Brain microvascular endothelial cell (primary cell): ENCODE measurements at regions not wholly inside any gene's neighbourhood (a gene's known extent, or its start where the extent isn't known, plus 50 kb on each side); places are given as distances from the start of the nearest gene placed in this dataset.

Experiments
- DNase-seq: peaks from one replicate; pipeline ENCODE4 v3.0.0-alpha.2; 2020
- H3K27ac ChIP-seq: fragments of 250-450 bp; sonication (Bioruptor Pico); 2 replicates; pipeline ENCODE4 v1.5.1; 2020; ENCODE audit warnings: mild to moderate bottlenecking, moderate library complexity
- H3K27me3 ChIP-seq: fragments of 250-450 bp; sonication (Bioruptor Pico); replicated peaks from 2 replicates; pipeline ENCODE4 v1.5.1; 2020; ENCODE audit warnings: mild to moderate bottlenecking
- H3K36me3 ChIP-seq: fragments of 250-450 bp; sonication (Bioruptor Pico); replicated peaks from 2 replicates; pipeline ENCODE4 v1.5.1; 2020; ENCODE audit warnings: mild to moderate bottlenecking
- H3K4me3 ChIP-seq: 2 replicates; pipeline ENCODE4 v1.5.1; 2011; ENCODE audit warnings: low read depth, mild to moderate bottlenecking, control low read depth, low read length, moderate library complexity
- in situ Hi-C: cut with HindIII; loops from 2 replicates; pipeline ENCODE4 v1.10.0; 2017; ENCODE audit warnings: low sequenced_read_pairs, low pct_ligation_motif_present
- TF ChIP-seq, protein P1 (sequence below): IDR thresholded peaks from 2 replicates; pipeline ENCODE4 v1.5.1; 2011; ENCODE audit warnings: low read depth, mild to moderate bottlenecking, moderate library complexity, low read length, control low read depth, inconsistent platforms; ENCODE audit errors: missing control alignments

DNA sequence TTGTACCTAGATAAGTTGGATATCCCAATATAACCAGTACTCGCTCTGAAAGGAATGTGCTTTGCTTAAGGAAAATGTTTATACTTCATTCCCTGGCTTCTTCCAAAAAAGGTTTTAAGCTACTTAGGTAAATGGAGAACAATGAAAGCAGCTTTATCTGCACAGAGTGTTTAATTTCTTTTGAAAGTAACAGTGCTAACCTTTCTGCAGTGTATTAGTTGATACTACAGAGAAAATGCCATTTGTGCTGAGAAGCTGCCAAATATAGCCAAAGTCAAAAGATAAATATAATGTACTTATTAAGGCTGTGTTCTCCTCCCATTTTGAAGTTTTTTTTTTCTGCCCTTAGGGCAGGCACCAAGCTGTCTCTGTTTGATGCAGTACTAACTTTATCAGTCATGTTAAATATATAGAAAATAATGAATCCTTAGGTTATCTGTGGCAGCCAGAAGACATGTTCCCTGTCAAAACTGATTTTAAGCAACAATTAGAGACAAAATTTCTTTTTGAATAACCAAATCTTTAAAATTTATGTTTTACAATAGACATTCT, 145.4 kb upstream of the KITLG start:
- Histone ChIP-seq H3K36me3 (no peaks in the 10 kb centered on the region), H3K4me3 (no peak overlapping the region), H3K27me3 (no peaks in the 10 kb centered on the region), H3K27ac (no peak overlapping the region)
- TF ChIP-seq, protein P1, sequence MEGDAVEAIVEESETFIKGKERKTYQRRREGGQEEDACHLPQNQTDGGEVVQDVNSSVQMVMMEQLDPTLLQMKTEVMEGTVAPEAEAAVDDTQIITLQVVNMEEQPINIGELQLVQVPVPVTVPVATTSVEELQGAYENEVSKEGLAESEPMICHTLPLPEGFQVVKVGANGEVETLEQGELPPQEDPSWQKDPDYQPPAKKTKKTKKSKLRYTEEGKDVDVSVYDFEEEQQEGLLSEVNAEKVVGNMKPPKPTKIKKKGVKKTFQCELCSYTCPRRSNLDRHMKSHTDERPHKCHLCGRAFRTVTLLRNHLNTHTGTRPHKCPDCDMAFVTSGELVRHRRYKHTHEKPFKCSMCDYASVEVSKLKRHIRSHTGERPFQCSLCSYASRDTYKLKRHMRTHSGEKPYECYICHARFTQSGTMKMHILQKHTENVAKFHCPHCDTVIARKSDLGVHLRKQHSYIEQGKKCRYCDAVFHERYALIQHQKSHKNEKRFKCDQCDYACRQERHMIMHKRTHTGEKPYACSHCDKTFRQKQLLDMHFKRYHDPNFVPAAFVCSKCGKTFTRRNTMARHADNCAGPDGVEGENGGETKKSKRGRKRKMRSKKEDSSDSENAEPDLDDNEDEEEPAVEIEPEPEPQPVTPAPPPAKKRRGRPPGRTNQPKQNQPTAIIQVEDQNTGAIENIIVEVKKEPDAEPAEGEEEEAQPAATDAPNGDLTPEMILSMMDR: no peak
- DNase-seq: no peak
- in situ Hi-C loops: no loop called here

DNA sequence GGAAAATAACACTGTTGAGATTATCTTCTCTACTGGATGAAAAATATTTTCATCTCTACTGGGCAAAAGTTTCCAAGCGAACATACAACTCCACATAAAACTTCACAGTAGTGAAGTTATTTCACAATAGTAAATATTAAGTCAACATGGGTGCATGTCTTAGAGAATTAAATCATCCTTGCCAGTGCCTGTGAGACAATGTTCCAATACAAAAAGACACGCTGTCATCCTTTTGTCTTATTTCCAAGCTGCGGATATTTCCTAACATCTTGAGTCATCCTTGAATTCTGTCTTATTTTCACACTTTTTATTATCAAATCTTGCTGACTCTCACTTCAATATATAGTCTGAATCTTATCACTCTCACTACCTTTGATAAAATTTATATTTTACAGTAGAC, 142.9 kb upstream of the KITLG start:
- in situ Hi-C loops: no loop called here

DNA sequence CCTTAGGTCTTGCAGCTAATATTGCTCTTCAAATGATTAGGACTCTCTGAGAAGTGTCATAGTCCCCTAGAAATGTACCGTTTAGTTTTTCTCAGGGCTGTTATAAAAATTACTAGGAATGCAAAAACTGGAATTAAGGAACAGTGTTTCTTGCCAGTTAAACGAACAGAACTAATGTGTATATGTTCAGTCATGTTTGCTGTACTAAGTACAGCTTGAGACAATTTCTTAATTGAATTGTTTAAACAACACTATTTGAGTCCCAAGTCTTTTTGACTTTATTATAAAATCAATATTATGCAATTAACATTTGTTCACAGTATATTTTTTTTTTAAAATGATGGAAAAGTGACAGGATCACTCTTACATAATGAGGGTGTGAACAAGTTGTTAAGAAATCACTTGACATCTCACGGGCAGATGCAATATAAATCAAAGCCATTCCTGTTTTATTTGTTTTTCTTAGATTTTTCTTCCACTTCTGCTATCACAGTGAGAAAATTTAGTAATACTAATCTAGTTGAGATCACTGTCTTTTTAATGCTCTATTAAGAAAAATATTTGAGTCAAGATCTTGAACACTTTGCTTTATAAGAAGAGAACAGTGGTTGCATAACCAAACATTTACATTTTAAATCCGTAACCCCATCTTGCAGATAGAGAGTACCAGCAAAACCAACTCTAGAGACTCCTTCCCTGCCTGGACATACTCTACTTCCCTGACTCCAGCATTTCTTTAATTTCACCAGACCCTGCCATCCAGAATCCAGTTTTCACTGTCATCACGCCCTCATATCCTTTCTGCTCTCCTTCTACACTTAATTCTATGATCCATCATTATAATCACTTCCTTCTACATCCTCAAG, 140.7 kb upstream of the KITLG start:
- Histone ChIP-seq H3K4me3 (no peak overlapping the region), H3K27me3 (no peaks in the 10 kb centered on the region), H3K36me3 (no peaks in the 10 kb centered on the region), H3K27ac (no peak overlapping the region)
- in situ Hi-C loops: no loop called here
- TF ChIP-seq, protein P1: no peak
- no peak for DNase-seq

More for the DNA sequence above, 142.9 kb upstream of the KITLG start:
- H3K36me3 ChIP-seq: no peaks in the 10 kb centered on the region
- H3K27me3 ChIP-seq: no peaks in the 10 kb centered on the region
- TF ChIP-seq, protein P1: no peak
- H3K4me3 ChIP-seq: no peak overlapping the region
- H3K27ac ChIP-seq: no peak overlapping the region
- peak; percentile 9 for DNase-seq

DNA sequence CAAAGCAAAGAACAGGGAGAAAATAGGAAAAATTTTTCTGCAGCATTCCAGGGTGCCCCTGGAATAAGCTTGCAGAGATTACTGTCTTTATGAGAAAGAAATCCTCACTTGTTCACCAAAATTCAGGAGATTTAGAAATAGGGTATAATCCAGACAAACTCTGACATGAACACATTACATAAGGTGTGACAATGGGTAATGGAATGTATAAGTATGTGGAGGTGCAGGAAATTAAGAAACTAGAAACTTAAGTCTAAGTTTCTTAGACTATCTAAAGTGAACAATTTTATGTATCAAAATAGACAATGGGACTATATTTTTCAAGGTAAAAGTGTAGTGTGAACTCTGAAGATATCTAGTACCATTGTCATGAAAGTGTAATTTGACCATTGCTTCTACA, 140.0 kb upstream of the KITLG start:
- H3K4me3 ChIP-seq: no peak overlapping the region
- H3K36me3 ChIP-seq: no peaks in the 10 kb centered on the region
- H3K27me3 ChIP-seq: no peaks in the 10 kb centered on the region
- H3K27ac ChIP-seq: no peak overlapping the region
- DNase-seq: no peak
- in situ Hi-C loops: no loop called here
- TF ChIP-seq, protein P1: no peak

DNA sequence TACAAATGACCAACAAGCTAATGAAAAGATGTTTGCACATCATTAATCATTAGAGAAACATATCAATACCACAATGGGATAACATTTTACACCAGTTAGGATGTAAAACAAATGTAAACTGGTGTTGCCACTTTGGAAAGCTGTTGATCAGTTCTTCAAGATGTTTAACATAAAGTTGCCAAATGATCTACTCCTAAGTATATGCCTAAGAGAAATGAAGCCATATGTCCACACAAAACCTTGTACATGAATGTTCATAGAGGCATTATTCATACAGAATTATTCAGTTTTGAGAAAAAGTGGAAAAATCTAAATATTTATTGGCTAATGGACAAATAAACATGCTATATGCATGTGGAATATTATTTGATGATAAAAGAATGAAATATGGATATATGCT, 136.9 kb upstream of the KITLG start:
- in situ Hi-C loops: no loop called here
- no peaks in the 10 kb centered on the region for H3K36me3 ChIP-seq
- no peak for DNase-seq
- no peak overlapping the region for H3K27ac ChIP-seq
- H3K4me3 ChIP-seq: no peak overlapping the region
- TF ChIP-seq, protein P1: no peak
- H3K27me3 ChIP-seq: no peaks in the 10 kb centered on the region
